Stimulated activated CD8-positive, alpha-beta memory T cell treated with anti-CD3 and anti-CD28 coated beads, Interleukin-7, amount 100 ng/mL, for 48 hours (primary cell): ENCODE measurements at regions not wholly inside any gene's neighbourhood (a gene's known extent, or its start where the extent isn't known, plus 50 kb on each side); places are given as distances from the start of the nearest gene placed in this dataset.

Experiments
- DNase-seq, 2 donors: peaks; one replicate each; pipeline ENCODE4 v3.0.0-alpha.2; 2020; ENCODE audit warnings: low read depth in 1 of 2; ENCODE audit errors: extremely low read depth in 1 of 2

- no peak for DNase-seq
These were observed 64.4 kb upstream of the BTG1 start for GRCh38 chr12:92210071-92210470.

- DNase-seq = no peak
These were observed 63.0 kb upstream of the BTG1 start for GRCh38 chr12:92208613-92209121.

- DNase-seq = no peak
These were observed 61.0 kb upstream of the BTG1 start for GRCh38 chr12:92206596-92206995.

- no peak for DNase-seq
These were observed 60.4 kb upstream of the BTG1 start for GRCh38 chr12:92206011-92206410.

GRCh38 chr12:92199819-92200576, 54.4 kb upstream of the BTG1 start:
- DNase-seq = no peak

GRCh38 chr12:92197815-92198214, 52.2 kb upstream of the BTG1 start:
- no peak for DNase-seq

GRCh38 chr12:92196368-92196767, 50.7 kb upstream of the BTG1 start:
- no peak for DNase-seq
